Omental fat pad (tissue), 3 donors: ENCODE measurements at regions not wholly inside any gene's neighbourhood (a gene's known extent, or its start where the extent isn't known, plus 50 kb on each side); places are given as distances from the start of the nearest gene placed in this dataset.
A peak's percentile ranks its signal among the peaks of the same experiment; 100 is the strongest.
"Not testable (repeated sequence)": the region's sequence is repeated elsewhere in the genome, so short reads cannot be mapped to it uniquely, and the experiment has no call there.

Experiments used
- ATAC-seq: fragments of 150-250 bp; one replicate; pipeline ENCODE4 v1.9.1; 2016; ENCODE audit warnings: mild to moderate bottlenecking, moderate library complexity; ENCODE audit not compliant: low FRiP score
- DNase-seq: peaks from one replicate; pipeline ENCODE4 v3.0.0-alpha.2; 2019; ENCODE audit warnings: low spot score
- CTCF ChIP-seq, 3 donors: fragments of 450-650 bp; IDR thresholded peaks; one replicate each; pipeline ENCODE4 v1.5.1; 2016 to 2017; ENCODE audit warnings: antibody characterized with exemption in 3 of 3, mild to moderate bottlenecking in 3 of 3, moderate library complexity in 2 of 3

- ATAC-seq: no peak
- no peak for TF ChIP-seq CTCF (IDR thresholded peaks at IDR 0.05)
- DNase-seq: no peak
Observed at GRCh38 chr5:106408141-106408540, 1262.6 kb downstream of the EFNA5 start.

- no peak for ATAC-seq
- DNase-seq: no peak
- no peak for TF ChIP-seq CTCF (IDR thresholded peaks at IDR 0.05)
Observed at GRCh38 chr5:106401561-106401960, 1269.2 kb downstream of the EFNA5 start.

- DNase-seq (no peak), ATAC-seq (no peak)
- no peak for TF ChIP-seq CTCF (IDR thresholded peaks at IDR 0.05)
Observed at GRCh38 chr5:106399391-106399790, 1271.3 kb downstream of the EFNA5 start.

GRCh38 chr5:106397700-106398099 lies 1273.0 kb downstream of the EFNA5 start:
- ATAC-seq (peak; percentile 37), DNase-seq (no peak)
- no peak for TF ChIP-seq CTCF (IDR thresholded peaks at IDR 0.05)

- DNase-seq (no peak), ATAC-seq (no peak)
- TF ChIP-seq CTCF (IDR thresholded peaks at IDR 0.05): no peak
Observed at GRCh38 chr5:106393276-106393675, 1277.5 kb downstream of the EFNA5 start.

GRCh38 chr5:106392766-106393165 lies 1278.0 kb downstream of the EFNA5 start:
- DNase-seq (no peak), ATAC-seq (no peak)
- TF ChIP-seq CTCF (IDR thresholded peaks at IDR 0.05): no peak

GRCh38 chr5:106387767-106388166 lies 1283.0 kb downstream of the EFNA5 start:
- not testable (repeated sequence) for ATAC-seq, DNase-seq

GRCh38 chr5:106386287-106386686 lies 1284.5 kb downstream of the EFNA5 start:
- ATAC-seq: no peak
- no peak for TF ChIP-seq CTCF (IDR thresholded peaks at IDR 0.05)

More at GRCh38 chr5:106386287-106386686, 1284.5 kb downstream of the EFNA5 start:
- no peak for DNase-seq
